Panc1 (cell line): ENCODE measurements at regions not wholly inside any gene's neighbourhood (a gene's known extent, or its start where the extent isn't known, plus 50 kb on each side); places are given as distances from the start of the nearest gene placed in this dataset. TPM values are rescaled to one million over a fixed set of nuclear protein-coding genes. Genes with fewer than 3 reads are reported as not detected.

ENCODE experiments used
- ATAC-seq: fragments of 200-7000 bp; cut with Tn5 transposase; 2 replicates; pipeline ENCODE4 v1.9.1; 2020; ENCODE audit warnings: mild to moderate bottlenecking, moderate library complexity
- BruUV-seq: library from RNA; stranded (reverse); fragments of 400-500 nt; replicated peaks from 2 replicates; lab custom pipeline; 2021; lab: Mats Ljungman, UMichigan
- CTCF ChIA-PET: fragments of 300-600 bp; sonication (Branson Sonifier 250); formaldehyde crosslinking; loops from one replicate; lab custom pipeline; 2022; ENCODE audit warnings: antibody characterized with exemption; lab: Charles Lee
- POLR2A ChIA-PET: fragments of 300-600 bp; sonication (Branson Sonifier 250); formaldehyde crosslinking; loops from one replicate; lab custom pipeline; 2022; ENCODE audit warnings: antibody characterized with exemption; lab: Charles Lee
- DNase-seq: peaks from one replicate; pipeline ENCODE4 v3.0.0-alpha.2; 2010; ENCODE audit warnings: low read depth, low spot score
- H3K27ac ChIP-seq: 2 replicates; pipeline ENCODE4 v1.5.1; 2011; ENCODE audit warnings: mild to moderate bottlenecking, low read length, inconsistent platforms
- H3K27me3 ChIP-seq: fragments of 200-500 bp; sonication (Bioruptor generic); 2 replicates; pipeline ENCODE4 v1.6.0; 2014; ENCODE audit warnings: low read length, inconsistent platforms; ENCODE audit not compliant: control insufficient read depth, insufficient read depth
- H3K36me3 ChIP-seq: fragments of 200-500 bp; sonication (Bioruptor generic); 2 replicates; pipeline ENCODE4 v1.5.1; 2014; ENCODE audit warnings: inconsistent platforms, mild to moderate bottlenecking, low read length, moderate library complexity; ENCODE audit not compliant: control insufficient read depth, insufficient read depth
- H3K4me1 ChIP-seq: 2 replicates; pipeline ENCODE4 v1.5.1; 2011; ENCODE audit warnings: inconsistent platforms, mild to moderate bottlenecking, low read length, moderate library complexity; ENCODE audit not compliant: control insufficient read depth, insufficient read depth
- H3K4me3 ChIP-seq, 2 experiments: 2 replicates each; pipeline ENCODE4 v1.5.1; 2011 to 2012; ENCODE audit warnings: low read depth in 2 of 2, low read length in 2 of 2, mild to moderate bottlenecking in 2 of 2, inconsistent platforms in 1 of 2, moderate library complexity in 1 of 2
- H3K9me3 ChIP-seq: fragments of 200-500 bp; sonication (Bioruptor generic); 2 replicates; pipeline ENCODE4 v1.5.1; 2014; ENCODE audit warnings: low read depth, mild to moderate bottlenecking, inconsistent platforms, low read length, moderate library complexity; ENCODE audit not compliant: control insufficient read depth, insufficient read depth
- POLR2AphosphoS5 ChIP-seq: IDR thresholded peaks from 2 replicates; pipeline ENCODE4 v1.6.1; 2012; ENCODE audit warnings: mild to moderate bottlenecking, low read depth, low read length, moderate library complexity
- SIN3A ChIP-seq: IDR thresholded peaks from 2 replicates; pipeline ENCODE4 v1.6.1; 2012; ENCODE audit warnings: low read depth, mild to moderate bottlenecking, low read length, moderate library complexity, borderline replicate concordance; ENCODE audit not compliant: insufficient read depth
- TCF7L2 ChIP-seq: IDR thresholded peaks from 2 replicates; pipeline ENCODE4 v1.6.1; 2011; ENCODE audit warnings: mild to moderate bottlenecking, low read depth, low read length, inconsistent platforms
- in situ Hi-C: cut with HindIII; loops from 2 replicates; pipeline ENCODE4 v1.10.0; 2016; ENCODE audit warnings: low sequenced_read_pairs, low pct_unique_long_range_greater_than_20kb
- intact Hi-C: fragments of 100-400 bp; cut with micrococcal nuclease; formaldehyde crosslinking; loops from one replicate; pipeline ENCODE4 v1.10.0; 2022; ENCODE audit not compliant: unreplicated experiment
- microRNA-seq: library from miRNA; unstranded; fragments of <30 nt; microRNA quantifications from one replicate; pipeline ENCODE4 v1.1.0, GENCODE V29; 2020; ENCODE audit not compliant: unreplicated experiment
- TF ChIP-seq, protein P1 (sequence below), 2 experiments: IDR thresholded peaks; 2 replicates each; pipeline ENCODE4 v1.6.1; 2011 to 2012; ENCODE audit warnings: low read depth in 2 of 2, control low read depth in 1 of 2, low read length in 1 of 2, mild to moderate bottlenecking in 1 of 2, moderate library complexity in 1 of 2; ENCODE audit not compliant: insufficient read depth in 1 of 2
- TF ChIP-seq, protein P2 (sequence below): fragments of 450-650 bp; IDR thresholded peaks from 2 replicates; pipeline ENCODE4 v1.5.1; 2017; ENCODE audit warnings: mild to moderate bottlenecking

- CTCF ChIA-PET, result no interaction called here
- BruUV-seq, result no TSS peak
Observed at GRCh38 chr6:155505608-155505989, 50.0 kb upstream of the NOX3 start.

More at GRCh38 chr6:155505608-155505989, 50.0 kb upstream of the NOX3 start:
- DNase-seq (no peak), ATAC-seq (no peak; the same call in 1 of the 2 replicates)
- Histone ChIP-seq H3K4me1 (no peaks in the 10 kb centered on the region), H3K4me3 (no peak overlapping the region), H3K36me3 (no peaks in the 10 kb centered on the region), H3K27ac (no peak overlapping the region), H3K27me3 (no peaks in the 10 kb centered on the region), H3K9me3 (peaks cover 4% of the 10 kb centered on the region; the same call in 1 of the 2 replicates)
- POLR2A ChIA-PET, result no interaction called here
- TF ChIP-seq SIN3A, result no peak
- no peak for TF ChIP-seq POLR2AphosphoS5
- no peak for TF ChIP-seq TCF7L2
- TF ChIP-seq, protein P1, sequence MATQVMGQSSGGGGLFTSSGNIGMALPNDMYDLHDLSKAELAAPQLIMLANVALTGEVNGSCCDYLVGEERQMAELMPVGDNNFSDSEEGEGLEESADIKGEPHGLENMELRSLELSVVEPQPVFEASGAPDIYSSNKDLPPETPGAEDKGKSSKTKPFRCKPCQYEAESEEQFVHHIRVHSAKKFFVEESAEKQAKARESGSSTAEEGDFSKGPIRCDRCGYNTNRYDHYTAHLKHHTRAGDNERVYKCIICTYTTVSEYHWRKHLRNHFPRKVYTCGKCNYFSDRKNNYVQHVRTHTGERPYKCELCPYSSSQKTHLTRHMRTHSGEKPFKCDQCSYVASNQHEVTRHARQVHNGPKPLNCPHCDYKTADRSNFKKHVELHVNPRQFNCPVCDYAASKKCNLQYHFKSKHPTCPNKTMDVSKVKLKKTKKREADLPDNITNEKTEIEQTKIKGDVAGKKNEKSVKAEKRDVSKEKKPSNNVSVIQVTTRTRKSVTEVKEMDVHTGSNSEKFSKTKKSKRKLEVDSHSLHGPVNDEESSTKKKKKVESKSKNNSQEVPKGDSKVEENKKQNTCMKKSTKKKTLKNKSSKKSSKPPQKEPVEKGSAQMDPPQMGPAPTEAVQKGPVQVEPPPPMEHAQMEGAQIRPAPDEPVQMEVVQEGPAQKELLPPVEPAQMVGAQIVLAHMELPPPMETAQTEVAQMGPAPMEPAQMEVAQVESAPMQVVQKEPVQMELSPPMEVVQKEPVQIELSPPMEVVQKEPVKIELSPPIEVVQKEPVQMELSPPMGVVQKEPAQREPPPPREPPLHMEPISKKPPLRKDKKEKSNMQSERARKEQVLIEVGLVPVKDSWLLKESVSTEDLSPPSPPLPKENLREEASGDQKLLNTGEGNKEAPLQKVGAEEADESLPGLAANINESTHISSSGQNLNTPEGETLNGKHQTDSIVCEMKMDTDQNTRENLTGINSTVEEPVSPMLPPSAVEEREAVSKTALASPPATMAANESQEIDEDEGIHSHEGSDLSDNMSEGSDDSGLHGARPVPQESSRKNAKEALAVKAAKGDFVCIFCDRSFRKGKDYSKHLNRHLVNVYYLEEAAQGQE (IDR thresholded peaks at IDR 0.05; ENCODE audit: insufficient read depth in 1 of 2, low read depth in 2 of 2, low read length in 1 of 2), result no peak
- TF ChIP-seq, protein P2, sequence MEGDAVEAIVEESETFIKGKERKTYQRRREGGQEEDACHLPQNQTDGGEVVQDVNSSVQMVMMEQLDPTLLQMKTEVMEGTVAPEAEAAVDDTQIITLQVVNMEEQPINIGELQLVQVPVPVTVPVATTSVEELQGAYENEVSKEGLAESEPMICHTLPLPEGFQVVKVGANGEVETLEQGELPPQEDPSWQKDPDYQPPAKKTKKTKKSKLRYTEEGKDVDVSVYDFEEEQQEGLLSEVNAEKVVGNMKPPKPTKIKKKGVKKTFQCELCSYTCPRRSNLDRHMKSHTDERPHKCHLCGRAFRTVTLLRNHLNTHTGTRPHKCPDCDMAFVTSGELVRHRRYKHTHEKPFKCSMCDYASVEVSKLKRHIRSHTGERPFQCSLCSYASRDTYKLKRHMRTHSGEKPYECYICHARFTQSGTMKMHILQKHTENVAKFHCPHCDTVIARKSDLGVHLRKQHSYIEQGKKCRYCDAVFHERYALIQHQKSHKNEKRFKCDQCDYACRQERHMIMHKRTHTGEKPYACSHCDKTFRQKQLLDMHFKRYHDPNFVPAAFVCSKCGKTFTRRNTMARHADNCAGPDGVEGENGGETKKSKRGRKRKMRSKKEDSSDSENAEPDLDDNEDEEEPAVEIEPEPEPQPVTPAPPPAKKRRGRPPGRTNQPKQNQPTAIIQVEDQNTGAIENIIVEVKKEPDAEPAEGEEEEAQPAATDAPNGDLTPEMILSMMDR, result no peak
- intact Hi-C loops (no loop called here), in situ Hi-C loops (no loop called here)

Small RNA genes lying in the stretch of these regions (microRNA-seq; reads per million reads assigned to microRNA genes)
- gene MIR1202, result not detected
